ENCODE measurements at regions not wholly inside any gene's neighbourhood (a gene's known extent, or its start where the extent isn't known, plus 50 kb on each side); places are given as distances from the start of the nearest gene placed in this dataset.

DNA sequence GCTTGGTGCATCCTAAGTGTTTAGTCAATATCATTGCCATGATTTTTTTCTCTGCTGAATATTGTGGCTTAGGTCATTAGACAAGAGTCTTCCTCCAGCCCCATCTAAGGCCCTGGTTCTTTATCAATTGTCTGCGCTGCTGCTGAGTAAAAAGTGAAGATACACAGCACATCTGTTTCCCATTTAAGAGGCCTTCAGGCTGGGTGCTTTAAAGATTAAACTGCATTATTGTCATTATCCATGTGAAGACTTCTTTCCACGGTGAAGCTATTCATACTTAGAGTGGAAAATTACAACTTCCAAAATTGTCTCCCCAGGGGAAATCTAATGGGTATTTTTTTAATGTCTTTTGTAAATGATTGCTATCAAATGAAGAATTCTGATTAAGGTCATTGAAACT is 719.8 kb upstream of the LRRC4C start:
- Histone ChIP-seq H3K4me3 (ENCODE audit: insufficient read length, low read depth) (no peak overlapping the region), H3K9me3 (ENCODE audit: insufficient read depth, low read length) (no peaks in the 10 kb centered on the region), H3K27me3 (ENCODE audit: insufficient read depth, insufficient read length) (no peaks in the 10 kb centered on the region), H3K9ac (ENCODE audit: insufficient read length, low read depth) (no peak overlapping the region), H3K4me1 (ENCODE audit: insufficient read depth, insufficient read length) (no peaks in the 10 kb centered on the region), H3K36me3 (ENCODE audit: insufficient read depth, insufficient read length, low read length) (no peaks in the 10 kb centered on the region)
- TF ChIP-seq ZNF274 (IDR thresholded peaks at IDR 0.05; ENCODE audit: low read depth, low read length), result no peak
- TF ChIP-seq YY1 (IDR thresholded peaks at IDR 0.05; ENCODE audit: insufficient read depth, insufficient read length), result no peak
- no peak for TF ChIP-seq SUZ12 (IDR thresholded peaks at IDR 0.05; ENCODE audit: extremely low read depth, insufficient read depth, insufficient read length)
- DNase-seq (ENCODE audit: low read depth, low spot score), result no peak

DNA sequence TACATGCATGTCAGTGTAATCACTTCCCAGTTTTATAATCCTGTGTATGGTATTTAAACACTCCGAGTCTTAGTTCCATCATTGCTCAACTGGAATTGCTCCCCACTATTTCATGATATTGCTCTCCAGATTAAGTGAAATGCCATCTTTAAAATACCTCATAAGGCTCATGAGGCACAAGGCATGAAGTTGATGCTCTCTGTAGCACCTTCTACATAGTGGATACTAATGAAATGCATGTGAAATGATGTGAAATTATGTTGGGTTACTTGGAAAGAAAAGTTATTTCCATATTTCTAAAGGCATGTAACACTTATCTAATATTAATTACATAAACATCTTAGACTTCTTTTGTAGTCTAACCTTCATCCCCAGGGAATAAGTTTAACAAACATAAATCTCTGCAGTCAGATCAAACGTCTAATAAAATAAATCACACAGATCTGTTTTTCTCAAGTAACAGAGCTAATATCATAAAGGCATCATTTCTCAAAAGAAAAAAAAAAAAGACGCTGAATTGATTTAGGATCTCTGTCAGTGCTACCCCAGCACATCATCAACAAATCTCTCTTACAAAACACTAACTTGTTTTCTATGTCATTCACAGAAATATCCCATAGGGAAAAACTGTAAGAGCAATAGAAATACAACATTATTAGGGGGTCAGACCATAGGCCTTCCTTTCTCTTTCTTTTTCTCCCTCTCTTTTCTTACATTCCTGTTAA is 736.0 kb upstream of the LRRC4C start:
- Histone ChIP-seq H3K27me3 (ENCODE audit: insufficient read depth, insufficient read length) (no peaks in the 10 kb centered on the region), H3K36me3 (ENCODE audit: insufficient read depth, insufficient read length, low read length) (no peaks in the 10 kb centered on the region), H3K4me3 (ENCODE audit: insufficient read length, low read depth) (no peak overlapping the region), H3K9me3 (ENCODE audit: insufficient read depth, low read length) (no peaks in the 10 kb centered on the region), H3K4me1 (ENCODE audit: insufficient read depth, insufficient read length) (no peaks in the 10 kb centered on the region), H3K9ac (ENCODE audit: insufficient read length, low read depth) (no peak overlapping the region)
- no peak for DNase-seq (ENCODE audit: low read depth, low spot score)
- no peak for TF ChIP-seq YY1 (IDR thresholded peaks at IDR 0.05; ENCODE audit: insufficient read depth, insufficient read length)
- TF ChIP-seq SUZ12 (IDR thresholded peaks at IDR 0.05; ENCODE audit: extremely low read depth, insufficient read depth, insufficient read length), result no peak
- no peak for TF ChIP-seq ZNF274 (IDR thresholded peaks at IDR 0.05; ENCODE audit: low read depth, low read length)

DNA sequence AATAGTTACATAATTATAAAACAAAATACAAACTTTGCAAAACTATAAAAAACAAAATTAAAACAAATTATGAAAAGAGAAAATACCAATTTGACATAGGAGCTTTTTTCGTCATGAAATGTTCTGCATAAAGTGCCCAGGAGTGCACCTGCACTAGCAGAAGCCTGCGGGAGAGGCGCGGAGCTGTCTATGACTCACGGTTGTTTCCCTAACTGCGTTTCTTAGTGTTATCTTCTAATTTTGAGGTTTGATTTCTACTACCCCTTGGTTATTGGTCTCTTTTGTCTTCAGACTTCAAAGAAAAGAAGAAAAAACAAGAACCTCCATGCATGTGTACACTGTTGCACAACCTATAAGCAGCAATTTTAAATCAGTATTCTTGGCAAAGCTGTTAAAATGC is 740.9 kb upstream of the LRRC4C start:
- Histone ChIP-seq H3K27me3 (ENCODE audit: insufficient read depth, insufficient read length) (no peaks in the 10 kb centered on the region), H3K4me3 (ENCODE audit: insufficient read length, low read depth) (no peak overlapping the region), H3K4me1 (ENCODE audit: insufficient read depth, insufficient read length) (peaks cover 3% of the 10 kb centered on the region), H3K36me3 (ENCODE audit: insufficient read depth, insufficient read length, low read length) (no peaks in the 10 kb centered on the region), H3K9ac (ENCODE audit: insufficient read length, low read depth) (no peak overlapping the region), H3K9me3 (ENCODE audit: insufficient read depth, low read length) (no peaks in the 10 kb centered on the region)
- no peak for TF ChIP-seq SUZ12 (IDR thresholded peaks at IDR 0.05; ENCODE audit: extremely low read depth, insufficient read depth, insufficient read length)
- no peak for TF ChIP-seq YY1 (IDR thresholded peaks at IDR 0.05; ENCODE audit: insufficient read depth, insufficient read length)
- DNase-seq (ENCODE audit: low read depth, low spot score), result no peak

DNA sequence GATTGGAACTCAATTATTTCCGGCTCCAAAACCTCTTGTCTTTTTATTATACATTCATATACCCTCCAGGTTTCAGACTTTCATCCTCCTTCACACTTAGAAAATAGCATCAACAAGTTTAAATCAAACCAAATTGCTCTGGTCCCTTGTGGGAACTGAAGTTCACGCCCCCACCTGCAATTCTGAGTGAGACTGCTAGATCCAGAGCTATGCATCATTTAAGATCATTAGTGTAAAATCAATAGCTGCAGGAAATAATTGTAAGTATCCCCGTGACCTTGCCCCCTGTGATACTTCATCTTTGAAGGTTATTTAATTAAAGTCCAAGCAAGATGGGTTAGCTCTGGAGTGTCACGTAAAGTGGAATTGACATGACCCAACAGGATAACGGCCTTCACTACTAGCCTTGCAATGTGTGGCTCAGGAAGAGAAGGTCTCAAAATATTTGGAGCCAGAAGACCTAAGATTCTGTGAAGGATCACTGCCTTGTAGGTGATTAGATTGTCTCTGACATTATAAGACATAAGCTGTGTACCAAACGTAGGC is 742.2 kb upstream of the LRRC4C start:
- TF ChIP-seq SUZ12 (IDR thresholded peaks at IDR 0.05; ENCODE audit: extremely low read depth, insufficient read depth, insufficient read length), result no peak
- no peak for TF ChIP-seq YY1 (IDR thresholded peaks at IDR 0.05; ENCODE audit: insufficient read depth, insufficient read length)
- TF ChIP-seq ZNF274 (IDR thresholded peaks at IDR 0.05; ENCODE audit: low read depth, low read length), result no peak
- Histone ChIP-seq H3K36me3 (ENCODE audit: insufficient read depth, insufficient read length, low read length) (no peaks in the 10 kb centered on the region), H3K4me1 (ENCODE audit: insufficient read depth, insufficient read length) (peaks cover 3% of the 10 kb centered on the region), H3K4me3 (ENCODE audit: insufficient read length, low read depth) (no peak overlapping the region), H3K9me3 (ENCODE audit: insufficient read depth, low read length) (no peaks in the 10 kb centered on the region), H3K27me3 (ENCODE audit: insufficient read depth, insufficient read length) (no peaks in the 10 kb centered on the region), H3K9ac (ENCODE audit: insufficient read length, low read depth) (no peak overlapping the region)
- no peak for DNase-seq (ENCODE audit: low read depth, low spot score)

DNA sequence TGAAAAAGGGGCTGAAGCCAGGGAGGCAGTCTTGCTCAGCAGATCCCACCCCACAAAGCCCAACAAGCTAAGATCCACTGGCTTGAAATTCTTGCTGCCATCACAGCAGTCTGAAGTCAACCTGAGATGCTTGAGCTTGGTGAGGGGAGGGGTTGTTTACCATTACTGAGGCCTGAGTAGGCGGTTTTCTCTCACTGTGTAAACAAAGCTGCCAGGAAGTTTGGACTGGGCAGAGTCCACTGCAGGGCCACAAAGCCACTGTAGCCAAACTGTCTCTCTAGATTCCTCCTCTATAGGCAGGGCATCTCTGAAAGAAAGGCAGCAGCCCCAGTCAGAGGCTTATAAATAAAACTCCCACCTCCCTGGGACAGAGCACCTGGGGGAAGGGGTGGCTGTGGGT is 746.1 kb upstream of the LRRC4C start:
- H3K27me3 ChIP-seq (ENCODE audit: insufficient read depth, insufficient read length), result no peaks in the 10 kb centered on the region
- H3K4me1 ChIP-seq (ENCODE audit: insufficient read depth, insufficient read length), result peaks cover 3% of the 10 kb centered on the region
- TF ChIP-seq ZNF274 (IDR thresholded peaks at IDR 0.05; ENCODE audit: low read depth, low read length) (no peak), YY1 (IDR thresholded peaks at IDR 0.05; ENCODE audit: insufficient read depth, insufficient read length) (no peak), SUZ12 (IDR thresholded peaks at IDR 0.05; ENCODE audit: extremely low read depth, insufficient read depth, insufficient read length) (no peak)
- no peak overlapping the region for H3K4me3 ChIP-seq (ENCODE audit: insufficient read length, low read depth)
- DNase-seq (ENCODE audit: low read depth, low spot score), result no peak
- H3K9me3 ChIP-seq (ENCODE audit: insufficient read depth, low read length), result no peaks in the 10 kb centered on the region
- no peaks in the 10 kb centered on the region for H3K36me3 ChIP-seq (ENCODE audit: insufficient read depth, insufficient read length, low read length)
- H3K9ac ChIP-seq (ENCODE audit: insufficient read length, low read depth), result no peak overlapping the region

DNA sequence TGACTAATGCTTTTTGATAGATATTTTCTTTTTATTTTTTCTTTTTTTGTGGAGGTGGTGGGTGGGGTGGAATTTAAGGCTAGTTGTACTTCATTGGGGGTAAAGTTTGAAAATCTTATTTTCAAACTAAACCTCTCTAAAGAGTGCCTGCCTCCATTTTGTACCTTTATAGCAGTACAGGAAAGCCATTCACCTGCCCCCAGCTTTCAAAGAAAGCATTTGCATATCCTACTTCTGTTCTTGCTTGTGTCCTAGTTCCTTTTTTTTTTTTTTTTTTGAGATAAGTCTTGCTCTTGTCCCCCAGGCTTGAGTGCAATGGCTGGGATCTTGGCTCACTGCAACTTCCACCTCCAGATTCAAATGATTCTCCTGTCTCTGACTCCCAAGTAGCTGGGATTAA is 766.2 kb upstream of the LRRC4C start:
- no peaks in the 10 kb centered on the region for H3K36me3 ChIP-seq (ENCODE audit: insufficient read depth, insufficient read length, low read length)
- H3K27me3 ChIP-seq (ENCODE audit: insufficient read depth, insufficient read length), result no peaks in the 10 kb centered on the region
- no peak overlapping the region for H3K4me3 ChIP-seq (ENCODE audit: insufficient read length, low read depth)
- TF ChIP-seq SUZ12 (IDR thresholded peaks at IDR 0.05; ENCODE audit: extremely low read depth, insufficient read depth, insufficient read length), result no peak
- TF ChIP-seq ZNF274 (IDR thresholded peaks at IDR 0.05; ENCODE audit: low read depth, low read length), result no peak
- no peak for TF ChIP-seq YY1 (IDR thresholded peaks at IDR 0.05; ENCODE audit: insufficient read depth, insufficient read length)
- H3K9me3 ChIP-seq (ENCODE audit: insufficient read depth, low read length), result no peaks in the 10 kb centered on the region
- no peak overlapping the region for H3K9ac ChIP-seq (ENCODE audit: insufficient read length, low read depth)
- H3K4me1 ChIP-seq (ENCODE audit: insufficient read depth, insufficient read length), result no peaks in the 10 kb centered on the region
- DNase-seq (ENCODE audit: low read depth, low spot score), result no peak

DNA sequence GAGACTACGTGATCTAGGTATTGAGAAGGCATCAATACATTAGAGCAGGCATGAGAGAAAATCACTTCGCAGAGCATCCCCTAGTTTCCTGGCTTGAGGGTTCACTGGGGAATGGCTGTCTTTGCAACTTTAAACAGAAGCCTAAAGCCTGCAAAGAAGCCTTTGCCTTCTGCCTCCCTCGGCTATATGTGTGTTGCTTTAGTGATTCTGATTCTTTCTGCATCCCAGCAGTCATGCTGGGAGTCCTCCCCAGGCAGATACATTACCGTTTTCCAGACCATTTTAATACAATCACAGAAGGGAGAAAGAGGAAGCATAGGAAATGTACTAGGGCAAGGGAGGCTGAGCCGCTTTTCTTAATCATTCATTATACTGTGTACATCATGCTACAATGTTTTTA is 773.2 kb upstream of the LRRC4C start:
- no peak for DNase-seq (ENCODE audit: low read depth, low spot score)

More for the DNA sequence above, 773.2 kb upstream of the LRRC4C start:
- H3K36me3 ChIP-seq (ENCODE audit: insufficient read depth, insufficient read length, low read length), result no peaks in the 10 kb centered on the region
- no peak overlapping the region for H3K4me3 ChIP-seq (ENCODE audit: insufficient read length, low read depth)
- H3K4me1 ChIP-seq (ENCODE audit: insufficient read depth, insufficient read length), result no peaks in the 10 kb centered on the region
- no peaks in the 10 kb centered on the region for H3K9me3 ChIP-seq (ENCODE audit: insufficient read depth, low read length)
- H3K27me3 ChIP-seq (ENCODE audit: insufficient read depth, insufficient read length), result no peaks in the 10 kb centered on the region
- TF ChIP-seq SUZ12 (IDR thresholded peaks at IDR 0.05; ENCODE audit: extremely low read depth, insufficient read depth, insufficient read length) (no peak), YY1 (IDR thresholded peaks at IDR 0.05; ENCODE audit: insufficient read depth, insufficient read length) (no peak), ZNF274 (IDR thresholded peaks at IDR 0.05; ENCODE audit: low read depth, low read length) (no peak)
- no peak overlapping the region for H3K9ac ChIP-seq (ENCODE audit: insufficient read length, low read depth)

Data from NT2/D1 (cell line).